DMS79 treated with DMSO at 0.1 percent for 48 hours (cell line): ENCODE measurements at regions not wholly inside any gene's neighbourhood (a gene's known extent, or its start where the extent isn't known, plus 50 kb on each side); places are given as distances from the start of the nearest gene placed in this dataset.

Source experiments
- DNase-seq: peaks from one replicate; lab custom pipeline; 2025; lab: John Stamatoyannopoulos, UW

- no peak for DNase-seq
Measured at GRCh38 chr9:38159599-38159998, 90.6 kb upstream of the SHB start.

- DNase-seq = no peak
Measured at GRCh38 chr9:38158628-38159027, 89.6 kb upstream of the SHB start.

DNA sequence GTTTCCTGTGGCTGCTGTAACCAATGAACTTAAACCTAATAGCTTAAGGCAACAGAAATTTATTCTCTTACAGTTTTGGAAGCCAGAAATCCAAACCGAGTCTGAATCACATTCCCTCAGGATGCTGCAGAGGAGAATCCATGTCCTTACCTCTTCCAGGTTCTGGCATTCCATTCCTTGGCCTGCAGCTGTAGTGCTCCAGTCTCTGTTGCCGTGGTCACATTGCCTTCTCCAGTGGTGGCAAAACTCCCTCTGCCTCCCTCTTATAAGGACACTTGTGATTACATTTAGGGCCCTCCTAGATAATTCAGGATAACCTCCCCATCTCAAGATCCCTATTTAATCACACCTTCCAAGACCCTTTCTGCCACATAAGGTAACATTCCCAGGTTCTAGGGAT, 88.7 kb upstream of the SHB start:
- no peak for DNase-seq

- DNase-seq = no peak
Measured at GRCh38 chr9:38154501-38155421, 85.7 kb upstream of the SHB start.

- DNase-seq = no peak
Measured at GRCh38 chr9:38153910-38154291, 84.9 kb upstream of the SHB start.

GRCh38 chr9:38153152-38153909, 84.3 kb upstream of the SHB start:
- no peak for DNase-seq

DNA sequence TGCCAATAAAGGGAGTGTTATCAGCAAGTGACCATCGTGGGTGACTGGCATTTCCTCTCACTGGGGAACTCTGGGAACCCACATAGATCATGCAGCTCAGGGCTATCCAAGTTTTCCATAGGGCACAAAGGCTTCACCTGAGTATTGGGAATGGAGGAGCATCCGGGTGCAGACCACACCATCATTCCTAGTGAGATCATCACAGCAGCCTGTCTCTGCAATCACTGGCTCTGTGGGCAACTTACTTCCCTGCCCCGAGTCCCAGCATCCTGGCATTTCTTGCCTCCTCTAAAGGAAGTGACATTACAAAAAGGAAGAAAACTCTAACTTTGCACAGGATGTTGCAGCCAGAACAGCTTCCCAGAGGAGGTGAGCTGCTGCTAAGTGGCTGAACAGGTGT, 80.6 kb upstream of the SHB start:
- no peak for DNase-seq

DNA sequence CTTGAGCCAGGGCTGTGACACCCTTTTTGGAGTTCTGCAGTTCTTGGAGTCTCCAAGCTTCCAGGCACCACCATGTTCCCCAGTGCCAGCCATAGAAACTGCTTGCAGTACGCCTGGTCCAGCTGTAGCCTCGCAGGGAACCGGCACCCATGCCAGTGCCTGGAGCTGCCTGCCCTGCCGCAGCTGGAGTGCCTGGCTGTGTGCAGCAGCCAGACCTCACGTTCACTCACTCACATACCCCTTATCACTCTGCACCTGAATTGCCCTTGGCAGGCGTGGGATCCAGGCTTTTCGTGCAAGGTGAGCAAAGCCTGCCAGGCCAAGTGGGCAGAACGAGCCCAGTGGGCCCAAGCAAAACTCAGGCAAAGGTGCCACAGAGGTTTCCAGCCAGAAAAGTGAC, 77.8 kb upstream of the SHB start:
- DNase-seq = no peak

GRCh38 chr9:38145526-38146053, 76.6 kb upstream of the SHB start:
- no peak for DNase-seq

DNA sequence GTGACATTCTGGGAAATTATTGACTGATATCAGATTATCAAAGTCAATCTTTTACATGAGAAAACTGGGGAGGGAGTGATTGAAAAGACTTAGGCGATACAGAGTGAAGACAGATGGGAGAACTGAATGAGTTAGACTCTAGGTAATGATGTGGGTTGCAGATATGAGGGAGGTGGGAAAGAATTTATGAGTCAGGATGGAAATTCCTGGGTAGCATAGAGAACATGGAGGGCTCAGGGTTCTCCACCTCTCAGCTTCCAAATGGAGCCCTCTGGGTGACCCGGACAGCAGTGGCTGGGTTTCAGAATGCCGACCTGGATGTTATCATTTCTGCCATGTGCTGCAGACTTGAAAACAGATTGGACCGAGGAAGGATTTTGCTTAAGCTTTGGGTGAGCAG, 75.4 kb upstream of the SHB start:
- no peak for DNase-seq

GRCh38 chr9:38141746-38142591, 72.9 kb upstream of the SHB start:
- DNase-seq = no peak

GRCh38 chr9:38138276-38138675, 69.2 kb upstream of the SHB start:
- no peak for DNase-seq

GRCh38 chr9:38137342-38137741, 68.3 kb upstream of the SHB start:
- DNase-seq = no peak

DNA sequence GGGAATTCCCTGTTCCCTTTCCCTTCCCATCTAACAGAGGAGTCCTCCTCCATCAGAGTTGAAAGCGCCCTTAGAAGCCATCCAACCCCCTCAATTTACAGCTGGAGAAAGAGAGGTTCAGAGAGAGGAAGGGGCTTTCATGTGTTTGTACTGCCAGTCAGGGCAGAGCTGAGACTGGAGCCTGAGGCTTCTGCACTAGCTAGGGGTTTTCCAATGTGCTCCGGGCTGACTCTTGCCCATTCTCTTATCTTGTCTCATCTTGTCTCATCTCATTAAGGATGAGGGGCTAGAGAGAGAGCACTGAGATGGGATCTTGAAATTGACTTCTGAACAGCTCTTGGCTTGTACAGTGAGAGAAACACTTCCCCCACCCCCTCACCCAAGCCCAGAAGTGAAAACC, 67.4 kb upstream of the SHB start:
- DNase-seq = no peak

GRCh38 chr9:38134611-38135237, 65.7 kb upstream of the SHB start:
- DNase-seq = no peak

GRCh38 chr9:38133595-38133994, 64.6 kb upstream of the SHB start:
- no peak for DNase-seq

DNA sequence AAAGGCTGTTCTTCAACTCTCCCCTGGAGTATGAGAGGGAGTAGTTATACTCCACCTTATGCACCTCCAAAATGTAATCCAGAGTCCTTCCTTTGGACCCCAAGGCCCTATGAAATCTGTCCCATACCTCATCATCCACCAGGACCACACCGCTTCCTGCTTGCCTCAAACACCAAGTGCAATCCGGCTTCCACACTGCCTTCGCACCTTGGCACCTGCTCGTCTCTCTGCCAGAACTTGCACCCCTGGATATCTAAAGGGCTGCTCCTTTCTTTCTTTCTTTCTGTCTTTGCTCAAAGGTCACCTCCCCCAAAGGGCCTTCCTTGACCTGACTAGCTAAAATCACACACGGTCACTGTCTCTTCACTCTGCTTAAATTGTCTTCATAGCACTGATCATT, 63.9 kb upstream of the SHB start:
- DNase-seq = no peak

DNA sequence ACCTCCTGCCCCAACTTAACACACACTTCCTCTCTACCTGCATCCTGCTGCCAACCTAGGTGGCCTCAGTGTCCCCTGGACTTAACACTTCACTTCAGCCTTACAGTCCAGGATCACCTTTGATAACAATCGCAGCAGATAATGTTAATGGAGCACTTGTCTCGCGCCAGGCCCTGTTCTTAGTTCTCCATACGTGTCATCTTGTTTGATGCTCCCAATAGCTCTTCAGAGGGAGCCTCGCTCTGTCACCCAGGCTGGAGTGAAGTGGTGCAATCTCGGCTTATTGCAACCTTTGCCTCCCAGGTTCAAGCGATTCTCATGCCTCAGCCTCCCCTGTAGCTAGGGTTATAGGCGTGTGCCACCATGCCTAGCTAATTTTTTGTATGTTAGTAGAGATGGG, 62.7 kb upstream of the SHB start:
- no peak for DNase-seq

- no peak for DNase-seq
Measured at GRCh38 chr9:38130724-38131123, 61.7 kb upstream of the SHB start.

DNA sequence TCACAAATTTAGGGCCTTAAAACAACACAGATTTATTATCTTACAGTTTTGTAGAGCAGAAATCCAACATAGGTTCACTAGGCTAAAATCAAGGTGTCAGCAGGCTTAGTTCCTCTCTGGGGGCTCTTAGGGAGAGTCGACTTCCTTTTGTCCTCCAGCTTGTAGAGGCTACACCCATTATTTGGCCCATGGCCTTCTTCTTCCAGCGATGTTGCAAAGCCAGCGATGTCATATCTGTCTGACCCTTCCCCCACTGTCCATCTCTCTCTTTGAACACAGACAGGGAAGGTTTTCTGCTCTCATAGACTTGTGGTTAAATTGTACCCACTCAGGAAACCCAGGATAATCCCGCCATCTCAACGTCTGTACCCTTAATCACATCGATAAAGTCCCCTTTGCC, 60.3 kb upstream of the SHB start:
- no peak for DNase-seq

- no peak for DNase-seq
Measured at GRCh38 chr9:38128752-38129270, 59.8 kb upstream of the SHB start.
